Colonic mucosa (tissue), 4 donors: ENCODE measurements at regions not wholly inside any gene's neighbourhood (a gene's known extent, or its start where the extent isn't known, plus 50 kb on each side); places are given as distances from the start of the nearest gene placed in this dataset.

ENCODE experiments used
- DNase-seq: peaks from one replicate; pipeline ENCODE4 v3.0.0-alpha.2; 2020
- H3K27ac ChIP-seq: fragments of 200-600 bp; one replicate; pipeline ENCODE4 v1.8.0; 2021
- H3K27me3 ChIP-seq: fragments of 200-600 bp; one replicate; pipeline ENCODE4 v1.8.0; 2021
- H3K36me3 ChIP-seq: fragments of 200-600 bp; one replicate; pipeline ENCODE4 v1.8.0; 2021
- H3K4me1 ChIP-seq: fragments of 200-600 bp; one replicate; pipeline ENCODE4 v1.8.0; 2021; ENCODE audit warnings: mild to moderate bottlenecking
- H3K4me3 ChIP-seq: fragments of 200-600 bp; one replicate; pipeline ENCODE4 v1.8.0; 2021
- H3K9ac ChIP-seq, 2 donors: one replicate each; pipeline ENCODE4 v1.7.0; 2013; ENCODE audit warnings: control low read depth in 2 of 2, low read depth in 2 of 2, low read length in 2 of 2
- H3K9me3 ChIP-seq: fragments of 200-600 bp; one replicate; pipeline ENCODE4 v1.8.0; 2021
- CTCF ChIP-seq: fragments of 200-600 bp; IDR thresholded peaks from one replicate; pipeline ENCODE4 v1.8.0; 2022; ENCODE audit warnings: antibody characterized with exemption, mild to moderate bottlenecking
- intact Hi-C: fragments of 100-400 bp; cut with DNase I; formaldehyde crosslinking; loops from one replicate; pipeline ENCODE4 v1.14.1; 2022
- donor health status: healthy.
- donor health status: DM: no; HTN: no; CAD: no.
- donor health status: DM: no; HTN: no; CAD: no.

- no peak overlapping the region for H3K27ac ChIP-seq
- TF ChIP-seq CTCF = no peak
- H3K4me3 ChIP-seq = no peak overlapping the region
- intact Hi-C loops = no loop called here
- H3K4me1 ChIP-seq = no peaks in the 10 kb centered on the region
- H3K9ac ChIP-seq = no peak overlapping the region
- H3K27me3 ChIP-seq = no peaks in the 10 kb centered on the region
- H3K36me3 ChIP-seq = no peaks in the 10 kb centered on the region
- DNase-seq = no peak
- no peaks in the 10 kb centered on the region for H3K9me3 ChIP-seq
These were observed 514.2 kb downstream of the TXNL1 start for GRCh38 chr18:56124186-56124585.

GRCh38 chr18:56121669-56122068 lies 516.7 kb downstream of the TXNL1 start:
- DNase-seq = no peak
- H3K9ac ChIP-seq = no peak overlapping the region
- no peak for TF ChIP-seq CTCF
- no peaks in the 10 kb centered on the region for H3K27me3 ChIP-seq
- no peak overlapping the region for H3K4me3 ChIP-seq
- no peaks in the 10 kb centered on the region for H3K4me1 ChIP-seq
- no peaks in the 10 kb centered on the region for H3K9me3 ChIP-seq
- no peak overlapping the region for H3K27ac ChIP-seq
- intact Hi-C loops = no loop called here
- H3K36me3 ChIP-seq = no peaks in the 10 kb centered on the region

GRCh38 chr18:56120782-56121181 lies 517.6 kb downstream of the TXNL1 start:
- Histone ChIP-seq H3K27ac (no peak overlapping the region), H3K9me3 (no peaks in the 10 kb centered on the region), H3K4me3 (no peak overlapping the region), H3K4me1 (no peaks in the 10 kb centered on the region), H3K9ac (no peak overlapping the region), H3K27me3 (no peaks in the 10 kb centered on the region), H3K36me3 (no peaks in the 10 kb centered on the region)
- TF ChIP-seq CTCF = no peak
- DNase-seq = no peak
- intact Hi-C loops = no loop called here

GRCh38 chr18:56119681-56120080 lies 518.7 kb downstream of the TXNL1 start:
- no peak for TF ChIP-seq CTCF
- Histone ChIP-seq H3K27ac (no peak overlapping the region), H3K9ac (no peak overlapping the region), H3K4me1 (no peaks in the 10 kb centered on the region), H3K27me3 (no peaks in the 10 kb centered on the region), H3K9me3 (no peaks in the 10 kb centered on the region), H3K4me3 (no peak overlapping the region), H3K36me3 (no peaks in the 10 kb centered on the region)
- no peak for DNase-seq
- intact Hi-C loops = no loop called here

GRCh38 chr18:56118422-56118821 lies 520.0 kb downstream of the TXNL1 start:
- H3K4me1 ChIP-seq = no peaks in the 10 kb centered on the region
- no peak overlapping the region for H3K9ac ChIP-seq
- TF ChIP-seq CTCF = no peak
- DNase-seq = no peak
- H3K27ac ChIP-seq = no peak overlapping the region
- intact Hi-C loops = no loop called here
- no peak overlapping the region for H3K4me3 ChIP-seq
- H3K27me3 ChIP-seq = no peaks in the 10 kb centered on the region
- no peaks in the 10 kb centered on the region for H3K9me3 ChIP-seq
- H3K36me3 ChIP-seq = no peaks in the 10 kb centered on the region
